Fibroblast of skin of abdomen (primary cell): ENCODE measurements at regions not wholly inside any gene's neighbourhood (a gene's known extent, or its start where the extent isn't known, plus 50 kb on each side); places are given as distances from the start of the nearest gene placed in this dataset.

Source experiments
- DNase-seq: peaks from one replicate; pipeline ENCODE4 v3.0.0-alpha.2; 2013

GRCh38 chr1:68378296-68379084, 71.3 kb downstream of the RPE65 start:
- peak; percentile 32 for DNase-seq

GRCh38 chr1:68377098-68377497, 72.7 kb downstream of the RPE65 start:
- DNase-seq = no peak

- DNase-seq = no peak
These were observed 73.3 kb downstream of the RPE65 start for GRCh38 chr1:68376441-68376840.

- DNase-seq = no peak
These were observed 73.8 kb downstream of the RPE65 start for GRCh38 chr1:68375919-68376318.

- no peak for DNase-seq
These were observed 76.6 kb downstream of the RPE65 start for GRCh38 chr1:68373173-68373572.

- DNase-seq = no peak
These were observed 77.3 kb downstream of the RPE65 start for GRCh38 chr1:68372487-68372886.

- DNase-seq = no peak
These were observed 79.4 kb downstream of the RPE65 start for GRCh38 chr1:68370101-68370915.

- no peak for DNase-seq
These were observed 83.2 kb downstream of the RPE65 start for GRCh38 chr1:68366572-68366971.

GRCh38 chr1:68365709-68366382, 83.9 kb downstream of the RPE65 start:
- no peak for DNase-seq

- DNase-seq = no peak
These were observed 86.4 kb downstream of the RPE65 start for GRCh38 chr1:68363339-68363738.

- DNase-seq = peak; percentile 54
These were observed 88.3 kb downstream of the RPE65 start for GRCh38 chr1:68361346-68361910.

- DNase-seq = no peak
These were observed 90.7 kb downstream of the RPE65 start for GRCh38 chr1:68359045-68359444.

- DNase-seq = no peak
These were observed 91.3 kb downstream of the RPE65 start for GRCh38 chr1:68358439-68358838.

GRCh38 chr1:68355614-68356013, 94.1 kb downstream of the RPE65 start:
- no peak for DNase-seq

- no peak for DNase-seq
These were observed 97.6 kb downstream of the RPE65 start for GRCh38 chr1:68352202-68352601.

GRCh38 chr1:68347415-68347814, 102.3 kb downstream of the RPE65 start:
- no peak for DNase-seq

GRCh38 chr1:68346188-68346808, 103.5 kb downstream of the RPE65 start:
- DNase-seq = peak; percentile 28

GRCh38 chr1:68344208-68344607, 105.5 kb downstream of the RPE65 start:
- DNase-seq = no peak

GRCh38 chr1:68340951-68341350, 108.6 kb upstream of the WLS start:
- no peak for DNase-seq

GRCh38 chr1:68339505-68339904, 107.2 kb upstream of the WLS start:
- no peak for DNase-seq

GRCh38 chr1:68338081-68338480, 105.8 kb upstream of the WLS start:
- no peak for DNase-seq

GRCh38 chr1:68332041-68332440, 99.7 kb upstream of the WLS start:
- peak; percentile 37 for DNase-seq
